SH-SY5Y (cell line): ENCODE measurements at regions not wholly inside any gene's neighbourhood (a gene's known extent, or its start where the extent isn't known, plus 50 kb on each side); places are given as distances from the start of the nearest gene placed in this dataset.

Experiments
- GATA2 ChIP-seq: IDR thresholded peaks from 2 replicates; pipeline ENCODE4 v1.6.1; 2011; ENCODE audit warnings: mild to moderate bottlenecking, low read depth, low read length
- GATA3 ChIP-seq: IDR thresholded peaks from 2 replicates; pipeline ENCODE4 v1.6.1; 2011; ENCODE audit warnings: low read depth, mild to moderate bottlenecking, low read length, moderate library complexity

DNA sequence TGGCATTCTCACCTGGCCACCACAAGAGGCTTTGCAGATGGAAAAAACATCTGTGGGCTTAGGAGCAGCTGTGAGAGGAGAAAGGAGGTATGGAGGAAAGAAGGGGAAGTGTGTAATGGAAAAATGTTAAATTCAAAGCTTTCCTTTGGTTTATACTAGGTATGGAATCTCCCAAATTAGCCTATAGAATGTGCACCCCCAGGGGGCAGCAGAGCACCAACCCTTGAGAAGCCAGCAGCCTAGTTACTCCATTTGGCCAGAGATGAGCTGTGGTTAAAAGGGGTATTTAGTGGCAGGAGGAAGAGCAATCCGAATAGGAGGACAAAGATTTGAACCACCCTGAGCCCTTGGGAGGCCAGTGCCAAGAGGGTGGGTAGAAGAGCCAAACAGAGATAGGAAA is 97.5 kb upstream of the CTTNBP2NL start:
- TF ChIP-seq GATA2 (no peak), GATA3 (no peak)
